ENCODE measurements at regions not wholly inside any gene's neighbourhood (a gene's known extent, or its start where the extent isn't known, plus 50 kb on each side); places are given as distances from the start of the nearest gene placed in this dataset.
"Not testable (repeated sequence)": the region's sequence is repeated elsewhere in the genome, so short reads cannot be mapped to it uniquely, and the experiment has no call there.

DNA sequence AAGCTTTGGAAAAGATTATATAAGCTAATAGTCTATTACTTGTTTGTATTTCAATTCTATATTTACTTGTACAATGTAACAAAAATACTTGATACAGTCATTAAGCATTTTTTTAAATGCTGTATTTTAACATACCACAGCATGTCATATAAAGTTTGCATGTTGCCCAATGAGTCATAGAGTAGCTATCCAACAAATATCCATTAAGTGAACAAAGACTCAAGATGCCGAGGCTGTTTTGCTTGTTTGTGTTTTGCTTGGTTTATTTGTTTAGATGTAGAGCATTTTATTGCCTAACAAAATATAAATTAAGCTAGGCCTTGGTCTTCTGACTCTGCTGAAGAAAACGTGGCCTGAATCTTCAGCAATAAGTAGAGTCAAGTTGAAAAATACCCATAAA, 1584.3 kb upstream of the NUDT12 start:
- Mint-ChIP-seq H3K4me3 (no peak overlapping the region), H3K27ac (no peak overlapping the region), H3K4me1 (ENCODE audit: low read depth) (no peaks in the 10 kb centered on the region), H3K9me3 (peaks cover 6% of the 10 kb centered on the region), H3K36me3 (ENCODE audit: low read depth) (no peaks in the 10 kb centered on the region), H3K27me3 (ENCODE audit: low read depth) (no peaks in the 10 kb centered on the region)
- no peak for DNase-seq (ENCODE audit: low spot score)

DNA sequence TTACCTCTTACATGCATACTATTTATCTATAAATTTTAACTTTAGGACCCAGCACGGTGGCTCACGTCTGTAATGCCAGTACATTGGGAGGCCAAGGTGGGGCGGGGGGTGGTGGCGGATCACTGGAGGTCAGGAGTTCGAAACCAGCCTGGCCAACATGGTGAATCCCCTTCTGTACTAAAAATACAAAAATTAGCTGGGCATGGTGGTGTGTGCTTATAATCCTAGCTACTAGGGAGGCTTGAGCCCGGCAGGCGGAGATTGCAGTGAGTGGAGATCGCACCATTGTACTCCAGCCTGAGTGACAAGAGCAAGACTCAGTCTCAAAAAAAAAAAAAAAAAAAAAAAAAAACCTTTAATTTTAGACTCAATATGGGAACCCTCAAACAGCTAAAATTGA, 1582.6 kb upstream of the NUDT12 start:
- Mint-ChIP-seq H3K4me3 (no peak overlapping the region), H3K4me1 (ENCODE audit: low read depth) (no peaks in the 10 kb centered on the region), H3K27me3 (ENCODE audit: low read depth) (no peaks in the 10 kb centered on the region), H3K27ac (no peak overlapping the region), H3K9me3 (peaks cover 6% of the 10 kb centered on the region), H3K36me3 (ENCODE audit: low read depth) (no peaks in the 10 kb centered on the region)
- no peak for DNase-seq (ENCODE audit: low spot score)

DNA sequence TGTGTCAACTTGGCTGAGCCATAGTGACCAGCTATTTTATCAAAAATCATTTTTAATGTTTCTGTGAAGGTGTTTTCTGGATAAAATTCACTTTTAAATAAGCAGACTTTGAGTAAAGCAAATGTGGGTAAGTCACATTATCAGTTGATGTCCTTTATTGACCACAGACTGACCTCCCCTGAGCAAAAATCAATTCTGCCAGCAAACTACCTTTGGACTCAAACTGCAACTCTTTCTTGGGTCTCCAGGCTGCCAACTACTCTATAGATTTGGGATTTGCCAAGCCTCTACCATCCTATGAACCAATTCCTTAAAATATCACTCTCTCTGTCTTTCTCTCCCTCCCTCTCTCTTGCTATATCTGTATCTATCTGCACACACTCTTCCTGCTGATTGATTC, 1571.7 kb upstream of the NUDT12 start:
- Mint-ChIP-seq H3K27me3 (ENCODE audit: low read depth) (no peaks in the 10 kb centered on the region), H3K36me3 (ENCODE audit: low read depth) (no peaks in the 10 kb centered on the region), H3K4me1 (ENCODE audit: low read depth) (no peaks in the 10 kb centered on the region), H3K9me3 (peaks cover 46% of the 10 kb centered on the region), H3K27ac (no peak overlapping the region), H3K4me3 (no peak overlapping the region)
- no peak for DNase-seq (ENCODE audit: low spot score)

DNA sequence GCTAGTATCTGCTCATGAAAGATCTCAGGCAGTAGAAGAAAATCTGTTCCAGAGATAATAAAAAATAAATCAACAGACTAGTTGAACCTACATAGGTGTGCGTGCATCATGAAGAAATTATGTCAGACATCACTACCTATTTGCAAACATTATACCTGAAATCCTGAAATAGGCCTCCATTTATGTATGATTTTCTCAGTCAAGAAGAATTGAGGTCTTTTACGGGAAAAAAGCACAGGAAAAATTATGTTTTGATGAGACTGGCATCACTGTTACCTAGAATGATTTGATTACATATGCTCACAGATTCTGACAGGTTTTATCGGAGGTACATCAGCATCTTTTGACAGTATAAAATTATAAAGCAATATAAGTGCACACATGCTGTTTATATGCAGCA, 1570.5 kb upstream of the NUDT12 start:
- H3K27me3 Mint-ChIP-seq (ENCODE audit: low read depth): no peaks in the 10 kb centered on the region
- peaks cover 42% of the 10 kb centered on the region for H3K9me3 Mint-ChIP-seq
- H3K27ac Mint-ChIP-seq: no peak overlapping the region
- H3K4me1 Mint-ChIP-seq (ENCODE audit: low read depth): no peaks in the 10 kb centered on the region
- H3K36me3 Mint-ChIP-seq (ENCODE audit: low read depth): no peaks in the 10 kb centered on the region
- no peak overlapping the region for H3K4me3 Mint-ChIP-seq
- DNase-seq (ENCODE audit: low spot score): no peak

DNA sequence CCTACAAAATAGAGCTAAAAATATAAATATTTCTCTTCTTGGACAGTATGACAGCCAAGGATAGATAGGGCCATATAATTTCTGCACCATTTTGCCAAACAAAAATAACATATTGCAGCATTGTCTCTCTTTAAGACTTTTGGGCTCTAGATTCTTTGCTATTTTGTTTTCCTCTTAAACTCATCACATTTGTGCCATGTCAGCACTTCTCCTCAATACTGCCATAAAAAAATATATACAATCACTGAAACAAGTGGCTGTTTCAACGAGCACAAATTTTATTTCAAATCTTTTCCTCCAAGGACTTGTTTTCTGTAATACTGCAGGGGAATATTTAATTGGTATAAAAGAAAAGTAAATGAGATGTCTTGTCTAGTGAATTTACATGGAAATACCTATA, 1570.0 kb upstream of the NUDT12 start:
- Mint-ChIP-seq H3K4me3 (no peak overlapping the region), H3K27ac (no peak overlapping the region), H3K4me1 (ENCODE audit: low read depth) (no peaks in the 10 kb centered on the region), H3K27me3 (ENCODE audit: low read depth) (no peaks in the 10 kb centered on the region), H3K9me3 (peaks cover 47% of the 10 kb centered on the region), H3K36me3 (ENCODE audit: low read depth) (no peaks in the 10 kb centered on the region)
- DNase-seq (ENCODE audit: low spot score): no peak

DNA sequence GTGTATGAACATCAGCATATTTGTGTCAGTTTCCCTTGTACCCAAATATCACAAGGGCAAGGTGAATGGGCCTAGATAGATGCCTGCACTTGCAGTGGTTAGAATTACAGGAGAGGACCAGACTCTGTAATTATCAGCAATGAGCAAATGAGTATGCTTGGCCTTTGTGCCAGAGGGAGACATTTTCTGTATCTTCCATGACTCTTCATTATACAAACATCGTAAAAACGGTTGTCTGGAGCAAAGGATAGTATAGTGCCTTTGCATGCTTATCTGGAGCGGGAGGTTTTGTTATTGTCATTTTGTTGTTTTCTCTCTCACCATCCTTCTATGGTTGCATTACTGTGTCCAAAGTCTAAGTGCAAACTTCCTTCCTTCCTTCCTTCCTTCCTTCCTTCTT, 1568.5 kb upstream of the NUDT12 start:
- H3K36me3 Mint-ChIP-seq (ENCODE audit: low read depth): no peaks in the 10 kb centered on the region
- H3K4me3 Mint-ChIP-seq: no peak overlapping the region
- H3K27me3 Mint-ChIP-seq (ENCODE audit: low read depth): no peaks in the 10 kb centered on the region
- peaks cover 41% of the 10 kb centered on the region for H3K9me3 Mint-ChIP-seq
- DNase-seq (ENCODE audit: low spot score): no peak
- H3K4me1 Mint-ChIP-seq (ENCODE audit: low read depth): no peaks in the 10 kb centered on the region
- H3K27ac Mint-ChIP-seq: no peak overlapping the region

DNA sequence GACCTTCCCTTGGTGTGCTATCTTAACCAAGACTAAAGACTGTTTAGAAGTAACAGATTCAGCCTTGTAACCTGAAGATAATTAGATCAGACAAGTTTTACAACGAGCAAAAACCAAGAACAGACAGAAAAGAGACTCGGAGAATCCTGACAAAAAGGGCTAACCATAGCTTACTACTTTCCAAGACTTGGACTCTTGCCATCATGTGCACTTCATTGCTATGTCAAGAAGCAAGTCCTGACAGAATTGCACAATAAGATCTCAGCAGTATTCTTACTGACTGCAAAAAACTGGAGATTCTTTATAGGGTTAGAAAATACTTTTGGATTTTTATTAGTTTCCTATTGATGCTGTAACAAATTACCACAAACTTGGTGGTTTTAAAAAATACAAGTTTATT, 1539.0 kb upstream of the NUDT12 start:
- no peak for DNase-seq (ENCODE audit: low spot score)
- Mint-ChIP-seq H3K4me1 (ENCODE audit: low read depth) (no peaks in the 10 kb centered on the region), H3K27ac (no peak overlapping the region), H3K4me3 (no peak overlapping the region), H3K9me3 (peaks cover 31% of the 10 kb centered on the region), H3K36me3 (ENCODE audit: low read depth) (no peaks in the 10 kb centered on the region), H3K27me3 (ENCODE audit: low read depth) (no peaks in the 10 kb centered on the region)

DNA sequence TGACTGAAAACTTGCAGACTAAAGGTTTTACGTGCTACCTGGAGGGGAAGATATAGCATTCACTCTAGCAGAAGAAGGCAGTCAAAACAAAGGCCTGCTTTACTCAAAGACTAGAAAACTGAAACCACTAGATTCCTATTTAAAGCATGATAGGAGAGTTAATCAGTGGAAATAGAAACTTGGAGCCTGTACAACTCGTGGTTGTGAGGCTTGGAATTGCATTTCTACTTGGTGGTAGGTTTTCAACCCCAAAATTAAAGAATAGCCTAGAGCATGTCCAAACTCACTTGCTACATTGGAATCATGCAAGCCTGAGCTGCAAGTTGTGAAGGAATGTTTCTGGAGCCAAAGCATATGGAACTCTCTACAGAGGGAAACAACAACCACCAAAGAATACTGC, 1526.4 kb upstream of the NUDT12 start:
- H3K4me3 Mint-ChIP-seq: no peak overlapping the region
- H3K36me3 Mint-ChIP-seq (ENCODE audit: low read depth): no peaks in the 10 kb centered on the region
- no peak overlapping the region for H3K27ac Mint-ChIP-seq
- H3K9me3 Mint-ChIP-seq: peaks cover 34% of the 10 kb centered on the region
- no peaks in the 10 kb centered on the region for H3K27me3 Mint-ChIP-seq (ENCODE audit: low read depth)
- H3K4me1 Mint-ChIP-seq (ENCODE audit: low read depth): no peaks in the 10 kb centered on the region
- no peak for DNase-seq (ENCODE audit: low spot score)

DNA sequence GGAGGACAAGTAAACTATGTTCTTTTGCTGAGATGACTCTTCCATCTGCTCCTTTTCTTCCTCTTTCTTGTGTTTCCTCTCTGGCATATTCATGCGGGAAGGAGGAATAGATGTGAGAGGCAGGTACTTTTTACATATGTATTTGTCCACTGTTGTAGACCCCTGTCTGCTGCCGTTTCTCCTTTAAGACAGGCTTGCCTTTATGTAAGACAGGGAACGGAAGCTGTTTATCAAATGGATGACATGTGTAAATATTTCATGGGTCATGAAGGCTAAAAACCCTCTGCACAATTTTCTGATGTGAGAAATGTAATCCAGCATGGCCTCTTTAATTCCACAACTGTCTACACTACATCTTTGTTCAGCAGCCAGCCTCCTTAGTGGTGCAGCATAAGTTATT, 1525.5 kb upstream of the NUDT12 start:
- H3K4me3 Mint-ChIP-seq: no peak overlapping the region
- no peaks in the 10 kb centered on the region for H3K27me3 Mint-ChIP-seq (ENCODE audit: low read depth)
- no peak overlapping the region for H3K27ac Mint-ChIP-seq
- H3K9me3 Mint-ChIP-seq: peaks cover 27% of the 10 kb centered on the region
- H3K36me3 Mint-ChIP-seq (ENCODE audit: low read depth): no peaks in the 10 kb centered on the region
- H3K4me1 Mint-ChIP-seq (ENCODE audit: low read depth): no peaks in the 10 kb centered on the region
- no peak for DNase-seq (ENCODE audit: low spot score)

DNA sequence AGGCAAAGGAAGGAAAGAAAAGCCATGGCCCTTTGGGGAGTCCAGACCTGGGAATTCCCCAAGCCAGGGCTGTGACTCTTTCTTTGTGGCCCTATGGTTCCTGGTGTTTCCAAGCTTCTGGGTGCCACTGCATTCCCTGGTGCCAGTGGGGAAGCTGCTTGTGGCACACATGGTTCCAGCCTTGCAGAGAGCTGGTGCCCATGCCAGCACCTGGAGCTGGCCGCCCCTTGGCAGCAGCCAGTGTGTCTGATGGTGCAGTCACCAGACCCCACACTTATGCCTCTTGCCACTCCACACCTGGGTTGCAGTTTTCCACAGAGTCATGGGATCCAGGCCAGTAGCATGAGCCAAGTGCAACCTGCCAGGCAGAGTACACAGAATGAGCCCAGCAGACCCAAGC, 1495.3 kb upstream of the NUDT12 start:
- H3K36me3 Mint-ChIP-seq (ENCODE audit: low read depth): no peaks in the 10 kb centered on the region
- no peak overlapping the region for H3K27ac Mint-ChIP-seq
- H3K27me3 Mint-ChIP-seq (ENCODE audit: low read depth): no peaks in the 10 kb centered on the region
- peaks cover 15% of the 10 kb centered on the region for H3K9me3 Mint-ChIP-seq
- DNase-seq (ENCODE audit: low spot score): no peak
- H3K4me3 Mint-ChIP-seq: no peak overlapping the region
- no peaks in the 10 kb centered on the region for H3K4me1 Mint-ChIP-seq (ENCODE audit: low read depth)

DNA sequence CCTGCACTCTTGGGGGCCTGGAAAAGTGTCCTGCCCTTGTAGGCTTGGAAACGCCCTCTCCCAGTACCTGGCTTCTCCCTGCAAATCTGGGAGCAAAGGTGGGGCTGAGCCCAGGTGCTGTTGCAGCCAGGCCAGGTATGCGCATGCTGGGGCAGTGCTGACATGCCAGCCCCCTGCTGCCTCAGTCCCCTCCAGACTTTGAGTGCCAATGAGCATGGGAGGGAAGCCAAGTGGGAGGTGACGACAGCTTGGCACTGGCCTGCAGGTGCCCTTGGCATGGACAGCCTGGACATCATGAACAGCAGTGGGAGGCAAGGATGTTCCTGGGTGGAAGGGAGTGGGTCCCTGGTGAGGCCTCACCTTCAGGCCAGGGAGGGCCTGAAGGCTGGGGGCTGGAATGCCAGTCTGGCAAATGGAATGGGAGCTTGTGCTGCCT, 1494.4 kb upstream of the NUDT12 start:
- H3K4me3 Mint-ChIP-seq: no peak overlapping the region
- DNase-seq (ENCODE audit: low spot score): no peak
- H3K9me3 Mint-ChIP-seq: peaks cover 21% of the 10 kb centered on the region
- H3K4me1 Mint-ChIP-seq (ENCODE audit: low read depth): no peaks in the 10 kb centered on the region
- H3K27ac Mint-ChIP-seq: no peak overlapping the region
- H3K36me3 Mint-ChIP-seq (ENCODE audit: low read depth): no peaks in the 10 kb centered on the region
- no peaks in the 10 kb centered on the region for H3K27me3 Mint-ChIP-seq (ENCODE audit: low read depth)

DNA sequence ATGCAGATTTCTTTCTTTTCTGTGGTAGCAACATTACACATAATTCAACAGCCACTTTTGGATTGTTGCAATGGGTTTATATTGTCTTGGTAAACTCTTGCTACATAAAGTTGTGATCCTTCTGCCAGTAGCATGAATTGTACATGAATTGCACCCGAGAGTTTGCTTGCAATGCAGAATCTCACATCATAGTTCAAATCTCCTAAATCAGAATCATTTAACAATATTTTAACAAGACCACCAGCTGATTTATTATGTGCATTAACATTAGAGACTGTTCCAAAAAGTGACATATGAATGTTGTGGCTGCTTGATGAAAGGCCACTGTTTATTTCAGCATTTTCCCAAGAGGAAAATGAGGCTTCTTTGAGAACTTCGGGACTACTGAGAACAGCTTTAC, 1491.8 kb upstream of the NUDT12 start:
- Mint-ChIP-seq H3K27me3 (ENCODE audit: low read depth) (no peaks in the 10 kb centered on the region), H3K36me3 (ENCODE audit: low read depth) (no peaks in the 10 kb centered on the region), H3K4me1 (ENCODE audit: low read depth) (no peaks in the 10 kb centered on the region), H3K27ac (no peak overlapping the region), H3K9me3 (peaks cover 31% of the 10 kb centered on the region), H3K4me3 (no peak overlapping the region)
- no peak for DNase-seq (ENCODE audit: low spot score)

DNA sequence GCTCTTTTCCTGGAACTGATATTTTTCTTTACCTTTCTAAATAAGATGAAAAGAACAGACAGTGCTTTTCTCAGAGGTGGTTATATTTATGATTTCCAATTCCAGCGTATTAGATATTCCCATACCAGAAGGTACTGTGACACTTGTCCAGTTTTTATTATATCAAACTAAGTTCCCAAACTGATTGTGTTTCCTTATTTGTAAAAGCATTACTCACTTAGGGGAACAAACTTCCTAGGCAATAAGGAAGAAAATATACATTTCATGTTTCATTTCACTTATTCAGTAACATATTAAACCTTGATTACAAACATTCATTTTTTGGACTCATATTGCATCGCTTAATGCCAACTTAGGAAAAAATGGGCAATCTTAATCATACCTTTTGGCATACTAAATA, 1480.0 kb upstream of the NUDT12 start:
- Mint-ChIP-seq H3K27ac (no peak overlapping the region), H3K4me1 (ENCODE audit: low read depth) (no peaks in the 10 kb centered on the region), H3K9me3 (peaks cover 10% of the 10 kb centered on the region), H3K27me3 (ENCODE audit: low read depth) (no peaks in the 10 kb centered on the region), H3K4me3 (no peak overlapping the region), H3K36me3 (ENCODE audit: low read depth) (no peaks in the 10 kb centered on the region)
- no peak for DNase-seq (ENCODE audit: low spot score)

DNA sequence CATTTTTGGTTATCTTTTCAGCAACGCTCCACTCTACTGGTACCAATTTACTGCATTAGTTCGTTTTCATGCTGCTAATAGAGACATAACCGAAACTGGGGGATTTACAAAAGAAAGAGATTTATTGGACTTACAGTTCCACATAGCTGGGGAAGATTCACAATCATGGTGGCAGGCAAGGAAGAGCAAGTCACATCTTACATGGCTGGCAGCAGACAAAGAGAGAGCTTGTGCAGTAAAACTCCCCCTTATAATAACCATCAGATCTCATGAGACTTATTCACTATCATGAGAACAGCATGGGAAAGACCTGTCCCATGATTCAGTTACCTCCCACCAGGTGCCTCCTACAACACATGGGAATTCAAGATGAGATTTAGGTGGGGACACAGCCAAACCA, 1474.2 kb upstream of the NUDT12 start:
- not testable (repeated sequence) for DNase-seq (ENCODE audit: low spot score); H3K27me3 Mint-ChIP-seq (ENCODE audit: low read depth); H3K4me3 Mint-ChIP-seq; H3K27ac Mint-ChIP-seq; H3K4me1 Mint-ChIP-seq (ENCODE audit: low read depth); H3K36me3 Mint-ChIP-seq (ENCODE audit: low read depth)
- H3K9me3 Mint-ChIP-seq: peaks cover 26% of the 10 kb centered on the region

DNA sequence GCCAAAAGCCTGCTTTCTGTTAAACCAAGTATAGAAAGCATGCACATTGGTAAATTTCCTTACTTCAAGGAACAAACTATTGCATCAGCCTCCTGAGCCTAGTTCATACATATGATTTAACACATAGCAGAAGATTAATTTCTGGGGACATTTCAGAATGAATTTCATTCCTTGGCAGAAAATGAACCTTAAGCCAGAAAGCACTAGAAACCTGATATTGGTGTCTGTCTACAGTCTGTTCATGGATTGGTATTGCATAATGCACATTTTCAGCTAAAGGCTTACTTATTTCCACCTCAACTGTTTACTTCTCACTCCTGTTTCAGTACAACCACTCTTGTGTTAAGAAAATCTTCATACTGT, 1471.8 kb upstream of the NUDT12 start:
- peaks cover 25% of the 10 kb centered on the region for H3K9me3 Mint-ChIP-seq
- no peaks in the 10 kb centered on the region for H3K36me3 Mint-ChIP-seq (ENCODE audit: low read depth)
- H3K27me3 Mint-ChIP-seq (ENCODE audit: low read depth): no peaks in the 10 kb centered on the region
- DNase-seq (ENCODE audit: low spot score): no peak
- H3K4me1 Mint-ChIP-seq (ENCODE audit: low read depth): no peaks in the 10 kb centered on the region
- H3K27ac Mint-ChIP-seq: no peak overlapping the region
- no peak overlapping the region for H3K4me3 Mint-ChIP-seq

Data from T-helper 2 cell treated with Interferon-gamma antibody and Interleukin-4, amounts not matched to agents 5 μg/mL and 100 μg/mL, for 36 hours (primary cell).